GM23338 (cell line): ENCODE measurements at regions not wholly inside any gene's neighbourhood (a gene's known extent, or its start where the extent isn't known, plus 50 kb on each side); places are given as distances from the start of the nearest gene placed in this dataset.

Experiments
- ATAC-seq: fragments of 200-7000 bp; cut with Tn5 transposase; 3 replicates; pipeline ENCODE4 v1.9.1; 2020
- DNase-seq: peaks from one replicate; pipeline ENCODE4 v3.0.0-alpha.2; 2015; ENCODE audit warnings: low spot score
- H2AFZ ChIP-seq: fragments of 200-600 bp; sonication (generic); 2 replicates; pipeline ENCODE4 v1.8.0; 2016; ENCODE audit warnings: antibody characterized with exemption, mild to moderate bottlenecking, moderate library complexity
- H3F3A ChIP-seq: fragments of 200-600 bp; sonication (generic); replicated peaks from 2 replicates; pipeline ENCODE4 v1.8.0; 2017; ENCODE audit warnings: antibody characterized with exemption, mixed run types, low read depth
- H3K27ac ChIP-seq: fragments of 200-600 bp; sonication (generic); 2 replicates; pipeline ENCODE4 v1.6.1; 2016; ENCODE audit warnings: low read depth
- H3K27me3 ChIP-seq: fragments of 200-600 bp; sonication (generic); 2 replicates; pipeline ENCODE4 v1.8.0; 2016; ENCODE audit warnings: mild to moderate bottlenecking, mixed run types, moderate library complexity; ENCODE audit not compliant: insufficient read depth
- H3K36me3 ChIP-seq: fragments of 200-600 bp; sonication (generic); 2 replicates; pipeline ENCODE4 v1.8.0; 2016; ENCODE audit warnings: mild to moderate bottlenecking; ENCODE audit not compliant: insufficient read depth
- H3K4me1 ChIP-seq: fragments of 200-600 bp; sonication (generic); 2 replicates; pipeline ENCODE4 v1.8.0; 2016; ENCODE audit warnings: mild to moderate bottlenecking, moderate library complexity; ENCODE audit not compliant: insufficient read depth
- H3K4me2 ChIP-seq: fragments of 200-600 bp; sonication (generic); 2 replicates; pipeline ENCODE4 v1.7.1; 2017; ENCODE audit warnings: mixed run types
- H3K4me3 ChIP-seq: fragments of 200-600 bp; sonication (generic); 2 replicates; pipeline ENCODE4 v1.6.1; 2016; ENCODE audit warnings: mixed run types
- H3K79me2 ChIP-seq: fragments of 200-600 bp; sonication (generic); replicated peaks from 2 replicates; pipeline ENCODE4 v1.8.0; 2017; ENCODE audit warnings: mild to moderate bottlenecking; ENCODE audit not compliant: insufficient read depth
- H3K9me2 ChIP-seq: fragments of 200-600 bp; sonication (generic); 2 replicates; pipeline ENCODE4 v1.8.0; 2017; ENCODE audit not compliant: insufficient read depth
- H4K20me1 ChIP-seq: fragments of 200-600 bp; sonication (generic); replicated peaks from 2 replicates; pipeline ENCODE4 v1.8.0; 2017; ENCODE audit warnings: mild to moderate bottlenecking; ENCODE audit not compliant: insufficient read depth
- H3K27ac Mint-ChIP-seq: 2 replicates; pipeline ENCODE4 v1.8.0; 2020; ENCODE audit warnings: inconsistent platforms, mild to moderate bottlenecking, moderate library complexity, mixed read lengths
- H3K27me3 Mint-ChIP-seq: 3 replicates; pipeline ENCODE4 v1.8.0; 2022; ENCODE audit warnings: low read depth, mild to moderate bottlenecking, moderate library complexity, mixed read lengths, inconsistent platforms; ENCODE audit not compliant: insufficient read depth, poor library complexity
- H3K36me3 Mint-ChIP-seq: 3 replicates; pipeline ENCODE4 v1.8.0; 2021; ENCODE audit warnings: low read depth, mild to moderate bottlenecking, inconsistent platforms, moderate library complexity, mixed read lengths
- H3K4me1 Mint-ChIP-seq: 3 replicates; pipeline ENCODE4 v1.8.0; 2020; ENCODE audit warnings: mild to moderate bottlenecking, inconsistent platforms, mixed read lengths
- H3K4me3 Mint-ChIP-seq: 3 replicates; pipeline ENCODE4 v1.8.0; 2021; ENCODE audit warnings: moderate library complexity, mild to moderate bottlenecking, inconsistent platforms, mixed read lengths
- H3K9me3 Mint-ChIP-seq: 3 replicates; pipeline ENCODE4 v1.8.0; 2020; ENCODE audit warnings: moderate library complexity, mild to moderate bottlenecking, inconsistent platforms, mixed read lengths
- CREB1 ChIP-seq: fragments of 250-450 bp; sonication (Bioruptor Pico); IDR thresholded peaks from 2 replicates; pipeline ENCODE4 v1.5.0; 2020; ENCODE audit warnings: low read depth, mild to moderate bottlenecking, moderate library complexity
- ETS1 ChIP-seq: IDR thresholded peaks from 2 replicates; pipeline ENCODE4 v1.6.1; 2016; ENCODE audit warnings: antibody characterized with exemption
- EZH2 ChIP-seq: fragments of 200-600 bp; sonication (generic); IDR thresholded peaks from one replicate; pipeline ENCODE4 v1.8.0; 2017; ENCODE audit warnings: antibody characterized with exemption, mild to moderate bottlenecking, low read depth; ENCODE audit not compliant: unreplicated experiment
- EZH2phosphoT487 ChIP-seq: fragments of 200-600 bp; sonication (generic); IDR thresholded peaks from one replicate; pipeline ENCODE4 v1.8.1; 2018; ENCODE audit warnings: antibody characterized with exemption; ENCODE audit not compliant: unreplicated experiment
- JUNB ChIP-seq: IDR thresholded peaks from one replicate; pipeline ENCODE4 v1.6.1; 2016; ENCODE audit warnings: antibody characterized with exemption; ENCODE audit not compliant: unreplicated experiment
- NANOG ChIP-seq: IDR thresholded peaks from 2 replicates; pipeline ENCODE4 v1.6.1; 2016; ENCODE audit warnings: antibody characterized with exemption, borderline replicate concordance
- POLR2AphosphoS5 ChIP-seq: IDR thresholded peaks from 2 replicates; pipeline ENCODE4 v1.6.1; 2016; ENCODE audit warnings: antibody characterized with exemption, low read depth
- REST ChIP-seq: IDR thresholded peaks from one replicate; pipeline ENCODE4 v1.6.1; 2018; ENCODE audit warnings: antibody characterized with exemption; ENCODE audit not compliant: unreplicated experiment
- STAT1 ChIP-seq: IDR thresholded peaks from one replicate; pipeline ENCODE4 v1.6.1; 2016; ENCODE audit warnings: antibody characterized with exemption; ENCODE audit not compliant: unreplicated experiment
- ZNF114 ChIP-seq: fragments of 250-450 bp; sonication (Bioruptor Pico); IDR thresholded peaks from 2 replicates; pipeline ENCODE4 v1.5.0; 2020; ENCODE audit warnings: mild to moderate bottlenecking, moderate library complexity
- ZNF331 ChIP-seq: fragments of 250-450 bp; sonication (Bioruptor Pico); IDR thresholded peaks from 2 replicates; pipeline ENCODE4 v1.5.0; 2020; ENCODE audit warnings: low read depth, mild to moderate bottlenecking, moderate library complexity
- TF ChIP-seq, protein P1 (sequence below), 2 experiments: fragments of 200-600 bp in 1 of 2; sonication (generic) in 1 of 2; conservative IDR thresholded peaks; 2 replicates each; pipeline versions ENCODE4 v1.5.1 to v1.6.1; 2016 to 2017; ENCODE audit warnings: antibody characterized with exemption in 2 of 2, low read depth in 2 of 2, mild to moderate bottlenecking in 2 of 2, moderate library complexity in 1 of 2
- TF ChIP-seq, protein P2 (sequence below): fragments of 250-450 bp; sonication (Bioruptor Pico); IDR thresholded peaks from 2 replicates; pipeline ENCODE4 v1.5.0; 2020; ENCODE audit warnings: mild to moderate bottlenecking, moderate library complexity

DNA sequence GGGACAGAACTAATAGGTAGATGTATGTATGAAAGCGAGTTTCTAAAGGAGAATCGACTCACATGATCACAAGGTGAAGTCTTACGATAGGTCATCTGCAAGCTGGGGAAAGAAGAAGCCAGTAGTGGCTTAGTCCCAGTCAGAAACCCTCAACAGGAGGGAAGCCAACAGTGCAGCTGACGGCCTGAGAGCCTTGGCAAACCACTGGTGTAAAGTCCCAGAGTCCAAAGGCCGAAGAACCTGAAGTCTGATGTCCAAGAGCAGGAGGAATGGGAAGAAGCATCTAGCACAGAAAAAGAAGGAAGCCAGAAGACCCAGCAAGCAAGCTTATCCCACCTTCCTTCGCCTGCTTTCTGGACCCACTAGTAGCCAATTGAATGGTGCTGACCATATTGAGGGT, 507.6 kb upstream of the ARGLU1 start:
- TF ChIP-seq EZH2phosphoT487 (no peak), REST (no peak), EZH2 (no peak), CREB1 (CRISPR knock-in tag) (no peak), ZNF114 (CRISPR knock-in tag) (no peak), JUNB (no peak), POLR2AphosphoS5 (no peak), STAT1 (no peak), ETS1 (no peak), NANOG (no peak), ZNF331 (CRISPR knock-in tag) (no peak)
- TF ChIP-seq, protein P1, sequence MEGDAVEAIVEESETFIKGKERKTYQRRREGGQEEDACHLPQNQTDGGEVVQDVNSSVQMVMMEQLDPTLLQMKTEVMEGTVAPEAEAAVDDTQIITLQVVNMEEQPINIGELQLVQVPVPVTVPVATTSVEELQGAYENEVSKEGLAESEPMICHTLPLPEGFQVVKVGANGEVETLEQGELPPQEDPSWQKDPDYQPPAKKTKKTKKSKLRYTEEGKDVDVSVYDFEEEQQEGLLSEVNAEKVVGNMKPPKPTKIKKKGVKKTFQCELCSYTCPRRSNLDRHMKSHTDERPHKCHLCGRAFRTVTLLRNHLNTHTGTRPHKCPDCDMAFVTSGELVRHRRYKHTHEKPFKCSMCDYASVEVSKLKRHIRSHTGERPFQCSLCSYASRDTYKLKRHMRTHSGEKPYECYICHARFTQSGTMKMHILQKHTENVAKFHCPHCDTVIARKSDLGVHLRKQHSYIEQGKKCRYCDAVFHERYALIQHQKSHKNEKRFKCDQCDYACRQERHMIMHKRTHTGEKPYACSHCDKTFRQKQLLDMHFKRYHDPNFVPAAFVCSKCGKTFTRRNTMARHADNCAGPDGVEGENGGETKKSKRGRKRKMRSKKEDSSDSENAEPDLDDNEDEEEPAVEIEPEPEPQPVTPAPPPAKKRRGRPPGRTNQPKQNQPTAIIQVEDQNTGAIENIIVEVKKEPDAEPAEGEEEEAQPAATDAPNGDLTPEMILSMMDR (conservative IDR thresholded peaks at IDR 0.05; ENCODE audit: low read depth in 2 of 2), result no peak
- TF ChIP-seq, protein P2, sequence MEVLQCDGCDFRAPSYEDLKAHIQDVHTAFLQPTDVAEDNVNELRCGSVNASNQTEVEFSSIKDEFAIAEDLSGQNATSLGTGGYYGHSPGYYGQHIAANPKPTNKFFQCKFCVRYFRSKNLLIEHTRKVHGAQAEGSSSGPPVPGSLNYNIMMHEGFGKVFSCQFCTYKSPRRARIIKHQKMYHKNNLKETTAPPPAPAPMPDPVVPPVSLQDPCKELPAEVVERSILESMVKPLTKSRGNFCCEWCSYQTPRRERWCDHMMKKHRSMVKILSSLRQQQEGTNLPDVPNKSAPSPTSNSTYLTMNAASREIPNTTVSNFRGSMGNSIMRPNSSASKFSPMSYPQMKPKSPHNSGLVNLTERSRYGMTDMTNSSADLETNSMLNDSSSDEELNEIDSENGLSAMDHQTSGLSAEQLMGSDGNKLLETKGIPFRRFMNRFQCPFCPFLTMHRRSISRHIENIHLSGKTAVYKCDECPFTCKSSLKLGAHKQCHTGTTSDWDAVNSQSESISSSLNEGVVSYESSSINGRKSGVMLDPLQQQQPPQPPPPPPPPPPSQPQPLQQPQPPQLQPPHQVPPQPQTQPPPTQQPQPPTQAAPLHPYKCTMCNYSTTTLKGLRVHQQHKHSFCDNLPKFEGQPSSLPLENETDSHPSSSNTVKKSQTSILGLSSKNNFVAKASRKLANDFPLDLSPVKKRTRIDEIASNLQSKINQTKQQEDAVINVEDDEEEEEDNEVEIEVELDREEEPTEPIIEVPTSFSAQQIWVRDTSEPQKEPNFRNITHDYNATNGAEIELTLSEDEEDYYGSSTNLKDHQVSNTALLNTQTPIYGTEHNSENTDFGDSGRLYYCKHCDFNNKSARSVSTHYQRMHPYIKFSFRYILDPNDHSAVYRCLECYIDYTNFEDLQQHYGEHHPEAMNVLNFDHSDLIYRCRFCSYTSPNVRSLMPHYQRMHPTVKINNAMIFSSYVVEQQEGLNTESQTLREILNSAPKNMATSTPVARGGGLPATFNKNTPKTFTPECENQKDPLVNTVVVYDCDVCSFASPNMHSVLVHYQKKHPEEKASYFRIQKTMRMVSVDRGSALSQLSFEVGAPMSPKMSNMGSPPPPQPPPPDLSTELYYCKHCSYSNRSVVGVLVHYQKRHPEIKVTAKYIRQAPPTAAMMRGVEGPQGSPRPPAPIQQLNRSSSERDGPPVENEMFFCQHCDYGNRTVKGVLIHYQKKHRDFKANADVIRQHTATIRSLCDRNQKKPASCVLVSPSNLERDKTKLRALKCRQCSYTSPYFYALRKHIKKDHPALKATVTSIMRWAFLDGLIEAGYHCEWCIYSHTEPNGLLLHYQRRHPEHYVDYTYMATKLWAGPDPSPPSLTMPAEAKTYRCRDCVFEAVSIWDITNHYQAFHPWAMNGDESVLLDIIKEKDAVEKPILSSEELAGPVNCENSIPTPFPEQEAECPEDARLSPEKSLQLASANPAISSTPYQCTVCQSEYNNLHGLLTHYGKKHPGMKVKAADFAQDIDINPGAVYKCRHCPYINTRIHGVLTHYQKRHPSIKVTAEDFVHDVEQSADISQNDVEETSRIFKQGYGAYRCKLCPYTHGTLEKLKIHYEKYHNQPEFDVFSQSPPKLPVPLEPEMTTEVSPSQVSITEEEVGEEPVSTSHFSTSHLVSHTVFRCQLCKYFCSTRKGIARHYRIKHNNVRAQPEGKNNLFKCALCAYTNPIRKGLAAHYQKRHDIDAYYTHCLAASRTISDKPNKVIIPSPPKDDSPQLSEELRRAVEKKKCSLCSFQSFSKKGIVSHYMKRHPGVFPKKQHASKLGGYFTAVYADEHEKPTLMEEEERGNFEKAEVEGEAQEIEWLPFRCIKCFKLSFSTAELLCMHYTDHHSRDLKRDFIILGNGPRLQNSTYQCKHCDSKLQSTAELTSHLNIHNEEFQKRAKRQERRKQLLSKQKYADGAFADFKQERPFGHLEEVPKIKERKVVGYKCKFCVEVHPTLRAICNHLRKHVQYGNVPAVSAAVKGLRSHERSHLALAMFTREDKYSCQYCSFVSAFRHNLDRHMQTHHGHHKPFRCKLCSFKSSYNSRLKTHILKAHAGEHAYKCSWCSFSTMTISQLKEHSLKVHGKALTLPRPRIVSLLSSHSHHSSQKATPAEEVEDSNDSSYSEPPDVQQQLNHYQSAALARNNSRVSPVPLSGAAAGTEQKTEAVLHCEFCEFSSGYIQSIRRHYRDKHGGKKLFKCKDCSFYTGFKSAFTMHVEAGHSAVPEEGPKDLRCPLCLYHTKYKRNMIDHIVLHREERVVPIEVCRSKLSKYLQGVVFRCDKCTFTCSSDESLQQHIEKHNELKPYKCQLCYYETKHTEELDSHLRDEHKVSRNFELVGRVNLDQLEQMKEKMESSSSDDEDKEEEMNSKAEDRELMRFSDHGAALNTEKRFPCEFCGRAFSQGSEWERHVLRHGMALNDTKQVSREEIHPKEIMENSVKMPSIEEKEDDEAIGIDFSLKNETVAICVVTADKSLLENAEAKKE (CRISPR knock-in tag), result no peak
- H3F3A ChIP-seq, result no peaks in the 10 kb centered on the region
- no peak overlapping the region for H3K27ac Mint-ChIP-seq

More for the DNA sequence above, 507.6 kb upstream of the ARGLU1 start:
- H3K27me3 Mint-ChIP-seq, result no peaks in the 10 kb centered on the region
- H3K4me2 ChIP-seq, result no peak overlapping the region
- no peak overlapping the region for H3K27ac ChIP-seq
- no peaks in the 10 kb centered on the region for H3K27me3 ChIP-seq
- H2AFZ ChIP-seq, result no peak overlapping the region
- no peaks in the 10 kb centered on the region for H3K36me3 ChIP-seq
- DNase-seq (no peak), ATAC-seq (no peak)
- no peaks in the 10 kb centered on the region; the same call in 1 of the 3 replicates for H3K9me3 Mint-ChIP-seq
- H3K4me3 ChIP-seq, result no peak overlapping the region
- no peak overlapping the region for H3K4me3 Mint-ChIP-seq
- H3K4me1 ChIP-seq, result no peaks in the 10 kb centered on the region
- no peaks in the 10 kb centered on the region for H3K4me1 Mint-ChIP-seq
- H3K36me3 Mint-ChIP-seq, result no peaks in the 10 kb centered on the region
- no peaks in the 10 kb centered on the region; the same call in 1 of the 2 replicates for H3K9me2 ChIP-seq
- no peaks in the 10 kb centered on the region for H4K20me1 ChIP-seq
- H3K79me2 ChIP-seq, result no peaks in the 10 kb centered on the region
